Stimulated activated CD4-positive, alpha-beta T cell treated with anti-CD3 and anti-CD28 coated beads, Interleukin-15, amount 100 ng/mL, for 1 hour (primary cell): ENCODE measurements at regions not wholly inside any gene's neighbourhood (a gene's known extent, or its start where the extent isn't known, plus 50 kb on each side); places are given as distances from the start of the nearest gene placed in this dataset.

ENCODE experiments used
- DNase-seq, 2 donors: peaks; one replicate each; pipeline ENCODE4 v3.0.0-alpha.2; 2020; ENCODE audit warnings: low read depth in 1 of 2, low spot score in 1 of 2

DNA sequence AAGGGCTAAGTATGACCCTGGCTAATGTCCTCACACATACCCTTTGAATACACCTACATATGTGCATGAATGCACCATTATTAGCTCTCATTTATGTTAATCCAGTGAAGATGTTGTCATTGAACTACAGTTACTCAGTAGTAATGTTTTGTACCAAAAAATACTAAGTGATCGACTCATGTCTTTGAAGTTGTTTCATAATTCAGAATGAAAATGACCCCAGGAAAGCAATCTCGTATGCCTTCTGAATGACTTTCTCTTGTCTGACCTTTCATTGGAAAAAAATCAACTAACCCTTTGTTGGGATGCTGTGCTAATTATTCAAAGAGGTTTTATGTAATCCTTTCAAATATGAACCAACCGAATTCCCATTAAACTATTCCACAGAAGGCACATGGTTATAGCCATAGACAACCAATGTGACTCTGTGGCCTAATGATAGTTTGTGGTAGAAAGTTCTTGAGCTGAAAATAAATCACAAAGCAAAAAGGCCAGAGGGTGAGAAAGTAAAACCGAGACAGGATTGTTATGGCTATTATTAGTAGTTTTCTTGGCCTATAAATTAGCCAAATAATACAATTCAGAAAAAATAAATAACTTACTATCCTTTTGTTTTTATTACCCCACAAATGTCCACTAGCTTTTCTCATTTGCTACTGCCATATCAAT, 86.8 kb upstream of the STARD13 start:
- no peak for DNase-seq

DNA sequence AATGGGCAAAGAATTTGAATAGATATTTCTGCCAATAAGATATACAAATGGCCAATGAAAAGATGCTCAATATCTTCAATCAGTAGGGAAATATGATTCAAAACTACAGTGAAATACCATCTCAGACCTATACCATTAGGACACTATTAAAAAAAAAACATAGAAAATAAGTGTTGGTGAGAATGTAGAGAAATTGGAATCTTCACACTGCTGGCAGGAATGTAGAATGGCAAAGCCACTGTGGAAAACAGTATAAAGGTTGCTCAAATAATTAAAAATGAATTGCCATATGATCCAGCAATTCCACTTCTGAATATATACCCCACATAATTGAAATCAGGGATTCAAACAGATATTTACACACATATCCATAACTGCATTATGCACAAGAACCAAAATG, 88.1 kb upstream of the STARD13 start:
- DNase-seq, result no peak

DNA sequence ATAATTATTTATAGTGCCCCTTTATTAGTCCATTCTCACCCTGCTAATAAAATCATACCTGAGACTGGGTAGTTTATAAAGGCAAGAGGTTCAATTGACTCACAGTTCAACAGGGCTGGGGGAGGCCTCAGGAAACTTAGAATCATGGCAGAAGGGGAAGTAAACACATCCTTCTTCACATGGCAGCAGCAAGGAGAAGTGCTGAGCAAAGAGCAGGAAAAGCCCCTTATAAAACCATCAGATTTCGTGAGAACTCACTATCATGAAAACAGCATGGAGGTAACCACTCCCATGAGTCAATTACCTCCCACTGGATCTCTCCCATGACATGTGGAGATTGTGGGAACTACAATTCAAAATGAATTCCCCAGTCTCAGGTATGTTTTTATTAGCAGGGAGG, 89.9 kb upstream of the STARD13 start:
- DNase-seq, result no peak

DNA sequence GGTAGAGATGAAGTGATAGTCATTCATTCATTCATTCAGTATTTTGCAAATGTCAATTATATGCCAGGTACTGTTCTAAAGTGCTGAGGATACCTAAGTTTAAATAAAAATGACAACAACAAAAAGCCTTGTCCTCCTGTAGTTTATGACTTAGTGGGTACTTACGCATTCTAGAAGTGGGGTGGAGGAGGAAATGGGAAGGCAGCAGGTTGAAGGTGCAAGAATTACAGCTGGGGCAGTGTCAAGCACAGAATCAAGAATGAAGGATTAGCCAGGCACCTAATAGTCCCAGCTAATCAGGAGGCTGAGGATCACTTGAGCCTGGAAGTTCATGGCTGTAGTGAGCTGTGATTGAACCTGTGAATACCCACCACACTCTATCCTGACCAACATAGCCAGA, 90.7 kb upstream of the STARD13 start:
- DNase-seq, result no peak

DNA sequence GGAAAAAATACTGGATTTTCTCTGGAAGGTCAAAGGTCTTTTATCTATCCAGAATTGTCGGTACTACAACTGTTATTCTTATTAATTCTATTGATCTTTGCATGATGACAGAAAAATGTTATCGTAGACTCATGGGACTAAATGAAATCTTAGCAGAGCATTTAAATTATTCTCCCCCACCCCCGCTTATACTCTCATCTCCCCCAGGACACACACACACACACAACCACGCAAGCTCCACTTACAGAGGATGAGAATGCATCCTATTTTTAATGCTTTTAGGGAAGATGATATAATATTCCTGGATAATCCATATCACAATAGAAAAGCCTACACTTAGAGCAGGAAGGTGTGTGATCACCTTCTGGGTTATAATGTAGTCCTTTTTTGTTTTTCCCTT, 91.9 kb upstream of the STARD13 start:
- no peak for DNase-seq

DNA sequence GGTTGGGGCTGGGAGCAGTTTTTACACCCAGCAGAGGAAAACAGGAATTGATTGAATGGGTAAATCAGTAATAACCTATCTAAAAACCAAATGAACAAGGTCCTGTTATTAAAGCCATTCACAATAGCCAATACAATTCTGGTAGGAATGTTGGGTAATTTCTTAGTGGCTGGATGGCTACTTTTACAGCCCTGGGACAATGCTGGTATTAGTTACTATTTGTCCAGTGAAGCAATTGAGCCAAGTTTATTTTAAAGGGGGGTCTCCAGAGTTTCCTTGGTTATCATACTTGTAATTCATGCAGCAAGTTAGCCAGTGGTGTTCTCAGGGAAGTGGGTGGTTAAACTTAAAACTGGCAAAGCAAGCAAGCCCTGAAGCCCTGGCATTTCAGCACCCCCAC, 92.3 kb upstream of the STARD13 start:
- DNase-seq, result no peak

DNA sequence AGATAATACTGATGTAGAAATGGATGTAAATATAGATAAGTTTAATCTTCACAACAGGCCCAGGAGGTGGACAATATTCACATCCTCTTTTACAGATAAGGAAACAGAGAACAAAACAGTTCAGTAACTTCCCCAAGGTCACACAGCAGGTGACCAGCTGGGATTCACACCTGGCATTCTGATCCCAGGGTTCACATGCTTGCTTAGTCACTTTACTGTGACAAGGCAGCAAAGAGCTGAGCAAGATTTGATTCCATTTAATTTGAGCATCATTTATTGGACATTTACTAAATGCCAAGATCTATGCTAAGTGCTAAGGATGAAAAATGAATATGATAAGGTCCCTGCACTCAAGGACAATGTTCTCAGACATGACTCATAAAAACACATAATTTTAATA, 94.1 kb upstream of the STARD13 start:
- no peak for DNase-seq

DNA sequence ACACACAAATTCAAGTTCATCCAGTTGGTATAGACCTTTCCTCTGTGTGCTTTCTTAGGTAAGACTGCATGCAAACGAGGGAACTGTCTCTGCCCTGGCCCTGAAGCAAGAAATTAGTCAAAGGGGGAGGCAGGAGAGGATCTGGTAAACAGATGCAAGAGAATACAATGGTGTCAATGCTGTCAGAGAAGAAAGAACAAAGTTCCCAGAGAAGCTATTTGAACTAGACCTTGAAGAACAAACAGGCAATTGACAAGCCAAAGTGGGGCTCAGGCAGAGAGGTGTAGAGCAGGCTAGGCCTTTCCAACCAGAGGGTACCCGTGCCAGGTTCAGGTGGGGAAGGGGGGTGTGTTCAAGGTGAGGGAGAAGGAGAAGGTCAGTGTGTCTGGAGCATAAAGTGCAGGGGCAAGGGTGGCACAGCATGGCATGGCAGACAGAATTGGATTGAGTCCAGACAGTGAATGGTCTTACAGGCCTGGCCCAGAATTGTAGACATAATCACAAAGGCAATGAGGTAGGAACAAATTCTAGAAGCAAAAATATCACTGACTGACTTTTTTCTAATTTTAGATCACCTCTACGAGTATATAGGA, 95.0 kb upstream of the STARD13 start:
- no peak for DNase-seq

DNA sequence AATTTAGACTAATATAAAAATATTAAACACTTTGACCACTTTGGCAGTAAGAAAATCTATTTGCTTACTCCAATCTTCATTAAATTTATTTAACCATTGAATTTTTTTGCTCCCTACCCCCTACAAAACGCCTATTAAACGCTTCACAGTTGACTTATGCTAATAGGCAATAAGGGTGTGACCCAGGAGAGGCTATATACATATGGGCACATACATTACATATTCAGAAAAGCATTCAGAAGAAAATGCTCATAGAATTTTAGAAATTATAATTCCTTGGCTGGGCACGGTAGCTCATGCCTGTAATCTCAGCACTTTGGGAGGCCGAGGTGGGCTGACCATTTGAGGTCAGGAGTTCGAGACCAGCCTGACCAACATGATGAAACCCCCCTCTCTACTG, 95.6 kb upstream of the STARD13 start:
- no peak for DNase-seq

DNA sequence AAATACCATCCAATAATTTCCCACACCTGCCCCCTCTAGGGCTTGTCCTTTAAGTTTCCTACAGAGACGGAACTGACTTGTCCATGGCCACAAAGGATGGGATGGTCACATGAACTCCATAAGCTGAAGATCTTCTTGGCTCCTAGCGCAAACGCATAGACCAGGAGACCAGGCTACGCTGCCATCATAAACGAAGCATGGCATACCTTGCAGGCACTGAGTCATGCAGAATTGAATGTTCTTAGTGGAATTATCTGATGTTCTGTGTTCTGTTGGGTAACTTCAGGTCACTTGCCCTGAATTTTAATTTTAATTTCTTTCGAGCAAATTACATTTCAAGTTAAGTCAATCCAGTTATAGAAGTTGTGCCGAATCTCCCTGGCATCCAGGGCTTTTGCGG, 96.4 kb upstream of the STARD13 start:
- no peak for DNase-seq

DNA sequence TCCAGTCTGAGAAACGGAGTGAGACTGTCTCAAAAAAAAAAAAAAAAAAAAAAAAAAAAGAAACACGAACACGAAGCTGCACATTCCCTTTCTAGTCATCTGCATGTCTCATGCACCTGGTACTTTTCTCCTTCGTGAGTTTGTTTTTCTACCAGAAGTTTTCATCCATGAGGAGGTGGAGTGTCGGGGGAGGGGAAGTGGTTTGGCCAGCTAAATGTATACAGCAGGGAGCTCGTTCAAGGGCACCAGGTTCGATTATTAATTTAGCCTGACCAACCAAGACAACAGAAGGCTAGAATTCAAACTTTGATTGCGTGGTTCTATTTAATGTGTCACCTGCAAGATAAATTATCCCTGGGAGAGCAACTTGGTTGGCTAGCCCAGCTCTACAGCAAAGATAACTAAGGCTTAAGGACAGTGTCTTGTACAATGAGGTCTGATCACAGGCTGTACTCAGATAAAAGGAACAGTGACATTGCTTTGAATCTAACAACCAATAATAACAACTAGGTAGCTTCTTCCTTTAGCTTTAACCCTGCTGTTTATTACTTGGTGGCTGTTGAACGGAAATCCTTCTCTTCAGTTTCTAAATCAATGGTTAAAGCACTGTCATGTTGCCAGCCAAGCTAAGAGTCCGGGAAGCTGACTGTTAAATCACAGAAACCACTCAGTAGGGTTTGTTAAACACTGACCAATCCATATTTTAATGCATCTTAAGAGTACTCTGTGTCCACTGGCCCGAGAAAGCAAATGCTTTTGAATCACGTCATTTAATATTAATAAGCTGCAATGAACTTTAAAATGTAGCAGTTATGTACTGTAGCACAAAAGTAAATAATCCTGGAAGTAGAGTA, 98.4 kb upstream of the STARD13 start:
- DNase-seq, result no peak

DNA sequence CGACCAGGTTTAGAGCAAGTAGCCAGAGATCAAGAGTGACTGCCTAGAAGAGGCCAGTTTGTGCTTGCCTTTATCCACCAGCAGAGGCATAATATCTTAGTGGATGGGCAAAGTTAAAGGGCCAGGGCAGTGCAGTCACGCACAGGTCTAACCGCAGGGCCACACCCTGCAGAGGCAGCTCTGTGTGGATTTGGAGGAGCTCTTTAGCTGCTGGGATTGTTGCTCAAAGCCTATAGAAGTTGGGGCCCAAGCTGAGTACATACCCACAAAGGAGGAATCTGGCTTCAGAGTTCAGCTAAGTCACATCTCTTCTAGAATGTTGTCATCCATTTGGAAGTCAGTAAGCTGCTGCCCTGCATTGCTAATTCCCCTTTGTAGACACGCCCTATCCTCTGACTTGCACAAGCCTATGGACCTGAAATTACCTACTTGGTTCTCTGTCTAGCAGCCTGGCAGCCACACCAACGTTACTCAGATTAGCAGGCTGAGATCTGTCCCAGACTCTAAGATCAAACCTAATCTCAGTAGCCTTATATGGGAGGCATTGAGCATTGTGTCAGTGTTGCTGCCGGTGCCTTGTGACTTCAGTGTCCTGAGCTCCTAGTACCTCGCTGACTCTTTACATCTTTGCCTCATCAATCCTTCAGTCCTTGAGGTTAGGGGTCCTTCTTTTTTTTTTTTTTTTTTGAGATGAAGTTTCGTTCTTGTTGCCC, 102.9 kb upstream of the STARD13 start:
- DNase-seq, result no peak

DNA sequence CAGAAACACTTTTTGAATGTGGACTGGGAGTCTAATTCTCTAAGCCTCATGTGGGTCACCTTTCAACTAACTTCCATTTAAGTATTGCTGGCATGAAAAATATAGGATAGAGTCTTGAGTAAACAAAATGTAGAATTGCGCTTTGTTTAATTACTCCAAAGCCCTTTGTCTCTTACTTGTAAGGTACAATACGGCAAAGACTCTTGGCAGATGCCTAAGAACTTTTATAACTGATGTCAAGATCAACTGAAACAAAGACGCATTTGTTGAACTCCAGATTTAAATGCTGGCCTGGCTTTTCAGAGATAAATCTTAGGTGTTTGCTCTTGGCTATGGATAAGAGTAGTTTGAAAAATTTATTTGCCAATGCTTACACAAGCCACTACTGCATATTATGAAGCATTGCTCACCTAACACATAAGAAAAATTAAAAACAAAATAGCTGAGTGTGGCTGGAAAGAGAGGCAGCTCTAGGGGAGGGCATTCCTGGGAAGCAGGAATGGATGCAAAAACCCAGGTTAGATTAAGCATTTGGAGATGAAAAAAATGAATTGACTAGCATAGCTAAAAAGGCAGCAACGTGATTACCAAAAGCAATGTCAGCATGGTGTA, 107.3 kb upstream of the STARD13 start:
- no peak for DNase-seq

DNA sequence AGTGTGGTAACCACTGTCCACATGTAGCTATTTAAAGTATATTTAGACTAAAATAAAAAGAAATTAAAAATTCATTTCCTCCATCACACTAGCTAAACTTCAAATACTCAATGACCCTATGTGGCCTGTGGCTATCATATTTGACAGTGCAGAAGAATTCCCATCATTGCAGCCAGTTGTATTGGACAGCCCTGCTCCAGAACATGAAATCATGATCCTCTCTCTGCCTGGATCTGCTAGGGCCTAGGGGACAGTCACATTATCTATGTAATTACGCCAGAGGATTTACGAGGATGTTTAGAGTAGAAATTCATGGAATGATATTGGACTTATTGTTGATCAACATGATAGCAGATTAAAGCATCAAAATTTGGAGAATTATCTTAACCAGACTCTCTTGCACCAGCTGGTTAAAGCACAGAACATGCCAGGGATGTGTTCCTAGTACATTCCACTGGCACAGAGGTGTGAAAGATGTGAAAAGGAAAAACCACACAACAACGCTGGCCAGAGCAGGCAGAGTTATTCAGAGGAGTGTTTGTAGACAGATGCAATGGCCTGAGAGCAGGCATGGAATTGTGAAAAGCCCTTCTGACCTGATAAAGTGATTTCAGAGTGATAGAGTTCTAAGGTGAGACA, 108.9 kb upstream of the STARD13 start:
- no peak for DNase-seq

DNA sequence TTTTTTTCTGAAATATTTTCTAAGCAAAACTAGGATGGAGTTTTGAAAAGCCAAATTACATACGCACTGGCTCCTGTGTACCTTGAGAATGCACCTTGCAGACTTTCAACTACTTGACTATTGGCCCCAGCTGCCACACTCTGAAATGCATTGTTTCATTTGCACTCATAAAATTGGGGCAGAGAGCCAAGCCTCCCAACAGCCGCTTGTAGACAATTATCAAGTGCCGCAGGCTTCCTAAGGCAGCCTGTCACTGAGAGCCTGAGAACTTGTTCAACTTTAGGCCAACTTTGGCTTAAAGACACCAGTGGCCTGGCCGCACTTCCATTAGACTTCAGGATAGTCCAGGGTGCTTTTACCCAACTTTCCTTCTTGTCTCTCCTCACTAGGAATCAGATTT, 115.7 kb upstream of the STARD13 start:
- no peak for DNase-seq

DNA sequence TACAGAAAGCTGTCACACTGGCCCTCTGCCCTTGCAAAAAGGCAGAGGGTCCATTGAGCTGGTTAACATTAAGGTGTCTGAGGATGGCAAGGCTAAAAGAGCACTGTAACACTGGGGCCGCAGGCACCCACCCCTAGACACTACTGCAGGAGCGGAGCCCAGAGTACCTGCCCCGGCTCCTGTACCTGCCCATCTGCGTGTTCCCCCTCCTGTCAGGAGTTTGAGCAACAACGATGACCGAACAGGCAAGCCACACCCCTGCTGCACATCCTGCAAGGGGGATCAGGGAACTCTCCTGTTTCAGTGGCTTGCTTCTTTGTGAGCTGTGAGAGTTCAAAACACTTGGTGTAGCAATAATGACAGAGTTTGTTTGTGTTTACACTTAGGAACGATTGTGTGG, 117.4 kb upstream of the STARD13 start:
- DNase-seq, result no peak

DNA sequence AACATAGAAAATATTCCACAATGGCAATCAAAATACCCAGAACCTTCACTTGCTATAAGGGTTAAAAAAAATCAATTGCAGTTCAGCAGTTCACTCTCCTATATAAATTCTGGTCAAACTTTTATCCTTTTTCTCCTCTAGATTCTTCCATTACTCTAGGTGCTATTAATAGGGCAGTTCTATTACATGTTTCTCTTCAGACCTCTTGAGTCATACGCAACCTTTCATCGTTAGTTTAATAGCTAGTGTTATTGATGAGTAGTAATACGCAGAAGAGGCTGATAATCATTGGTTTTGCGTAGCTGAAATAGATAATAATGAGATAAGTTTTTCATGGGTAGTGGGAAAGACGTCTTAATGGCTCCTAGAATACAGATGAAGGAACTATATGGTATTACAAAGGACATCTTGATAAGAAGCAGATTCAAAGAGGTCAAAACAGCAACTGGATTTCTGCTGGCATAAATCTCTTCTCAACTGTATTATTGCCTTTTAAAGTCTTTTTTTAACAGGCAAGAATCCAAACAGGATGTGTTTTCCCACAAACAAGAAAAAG, 118.3 kb upstream of the STARD13 start:
- DNase-seq, result no peak

DNA sequence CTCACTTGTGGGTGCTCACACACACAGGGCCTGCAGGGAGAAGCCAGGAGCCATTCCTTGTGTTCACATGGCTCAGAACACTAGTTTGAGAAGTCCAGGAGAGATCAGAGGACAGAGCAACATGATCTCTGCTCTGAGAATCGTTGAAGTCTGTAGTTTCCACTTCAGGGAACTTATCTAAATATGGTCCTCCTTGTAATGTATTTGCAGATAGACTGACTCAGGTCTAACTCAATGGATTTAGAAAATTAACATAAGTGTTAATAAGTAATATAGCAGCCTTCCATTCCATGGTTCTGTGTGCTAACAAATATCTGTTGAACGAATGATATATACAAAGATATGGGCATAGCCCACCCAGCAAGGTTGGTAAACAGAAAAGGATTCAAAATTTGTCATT, 119.8 kb upstream of the STARD13 start:
- DNase-seq, result no peak

DNA sequence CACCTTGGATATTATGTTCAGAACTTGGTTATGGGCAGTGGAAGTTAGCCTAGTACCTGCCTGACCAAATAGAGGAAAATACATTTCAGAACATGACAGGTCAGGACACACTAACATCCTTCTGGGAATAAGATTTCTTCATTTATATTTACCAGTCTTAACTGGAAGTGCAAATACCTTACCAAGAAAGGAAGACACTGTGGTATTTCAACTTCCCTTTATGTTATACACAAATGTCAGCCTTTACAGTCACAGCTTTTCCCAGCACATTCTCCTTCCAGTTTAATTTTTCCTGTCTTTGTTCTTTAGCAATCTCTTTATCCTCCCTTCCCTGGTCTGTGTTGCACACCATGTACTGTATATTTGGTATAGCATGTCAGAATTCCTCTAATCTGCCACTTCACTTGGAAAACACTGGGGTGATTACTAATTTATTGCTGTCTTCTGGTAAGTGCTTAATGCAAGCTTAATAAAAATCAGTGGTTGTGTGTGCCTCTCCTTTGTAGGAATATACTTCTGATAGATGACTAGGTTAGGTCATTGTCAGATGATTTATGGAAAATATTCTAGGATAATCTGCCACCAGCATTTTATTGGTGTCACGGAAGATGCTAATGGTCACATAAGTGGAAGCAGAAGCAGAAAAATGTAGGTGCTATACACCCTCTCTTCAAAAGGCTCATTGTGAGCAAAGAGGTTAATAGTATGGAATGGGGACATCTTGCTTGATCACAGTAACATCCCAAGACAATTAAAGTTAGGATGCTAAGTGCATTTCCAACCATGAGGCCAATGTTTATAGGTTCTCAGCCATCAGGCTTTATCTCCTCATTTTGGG, 124.3 kb upstream of the STARD13 start:
- no peak for DNase-seq

DNA sequence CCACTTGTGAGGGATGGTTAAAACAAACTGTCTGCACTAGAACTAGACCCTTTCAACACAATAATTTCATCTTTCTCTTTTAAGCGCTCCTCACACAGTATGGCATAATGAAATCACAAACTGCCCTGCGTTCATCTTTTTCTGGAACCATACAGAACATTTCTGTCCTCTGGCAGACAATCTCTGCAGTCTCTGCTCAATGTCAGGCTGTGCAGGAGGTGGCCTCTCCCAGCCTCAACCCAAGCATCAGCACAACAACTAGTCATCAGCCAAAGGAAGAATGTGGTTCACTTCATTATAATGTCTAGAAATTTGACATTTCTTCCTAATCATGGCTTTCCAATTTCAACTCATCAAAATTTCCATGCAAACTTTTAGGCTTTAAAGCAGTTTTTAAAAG, 125.1 kb upstream of the STARD13 start:
- DNase-seq, result no peak
